ENCODE measurements at regions not wholly inside any gene's neighbourhood (a gene's known extent, or its start where the extent isn't known, plus 50 kb on each side); places are given as distances from the start of the nearest gene placed in this dataset.

DNA sequence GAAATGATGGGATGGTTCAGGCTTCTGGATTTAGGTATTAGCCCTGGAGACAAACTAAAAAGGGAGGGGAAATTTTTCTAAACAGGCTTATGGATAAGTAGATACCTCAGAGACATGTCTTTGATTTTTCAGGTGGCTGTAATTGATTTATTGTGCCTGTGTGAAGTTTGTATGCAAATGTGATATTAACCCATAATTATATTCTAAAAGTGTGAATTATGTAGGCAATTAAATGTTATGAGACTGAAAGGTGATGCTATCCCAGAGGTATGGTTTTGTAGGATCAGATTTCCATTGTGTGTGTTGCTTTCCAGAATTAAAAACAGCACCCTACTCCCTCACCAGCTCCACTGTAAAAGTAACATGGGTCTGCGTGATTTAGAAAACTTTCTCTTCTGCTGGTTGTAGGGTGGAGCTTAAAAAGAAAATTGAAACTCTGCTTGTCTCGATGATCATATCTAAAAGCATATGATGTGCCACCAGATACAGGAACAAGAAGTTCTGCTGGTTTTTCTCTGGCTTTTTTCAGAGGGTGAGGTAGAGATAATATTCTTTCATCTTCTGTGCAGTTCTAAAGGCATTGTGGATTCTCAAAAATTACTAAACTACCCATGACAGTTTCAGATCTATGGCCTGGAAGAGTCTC is 71.8 kb upstream of the TAF11L2 start:
- Histone ChIP-seq H3K36me3 (ENCODE audit: insufficient read depth, low read length) (no peaks in the 10 kb centered on the region), H3K9ac (ENCODE audit: insufficient read length) (no peak overlapping the region), H3K4me3 (no peak overlapping the region), H3K9me3 (ENCODE audit: low read depth, low read length) (no peaks in the 10 kb centered on the region), H3K27ac (no peak overlapping the region)
- TF ChIP-seq EZH2 (IDR thresholded peaks at IDR 0.05) (no peak), POLR2AphosphoS5 (IDR thresholded peaks at IDR 0.05; ENCODE audit: borderline replicate concordance, low read depth, low read length) (no peak), FOXP2 (optimal IDR thresholded peaks at IDR 0.05; ENCODE audit: control extremely low read depth, extremely low read length, insufficient read depth) (no peak)
- no peak for DNase-seq (ENCODE audit: low read depth, low spot score)

DNA sequence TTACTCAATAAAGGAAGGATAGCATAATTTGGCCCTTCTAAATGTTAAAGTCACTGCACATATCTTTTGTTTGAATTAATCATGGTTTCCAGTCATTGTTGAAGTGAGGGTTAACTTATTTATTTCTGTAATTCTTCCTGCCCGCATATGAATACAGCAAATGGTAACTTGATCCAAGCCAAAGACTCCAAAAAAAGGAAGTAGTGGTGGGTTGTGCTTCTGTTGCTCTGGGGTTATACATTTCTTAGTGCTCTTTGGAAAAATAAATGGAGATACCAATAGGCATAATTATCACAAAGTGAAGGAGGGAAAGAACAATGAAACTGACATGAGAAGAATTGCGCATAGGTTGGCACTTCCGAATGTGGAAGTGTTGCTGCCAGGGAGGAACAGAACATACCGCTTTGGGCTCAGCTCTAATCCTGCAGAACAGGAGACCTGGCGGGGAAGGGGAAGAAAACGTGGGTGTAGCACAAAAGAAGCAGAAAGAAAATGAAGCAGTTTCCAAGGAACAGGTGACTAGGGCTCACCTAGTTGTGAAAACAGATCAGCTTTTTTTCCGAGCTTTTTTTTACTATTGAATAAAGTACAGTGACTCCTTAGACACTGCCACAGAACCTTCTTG is 69.7 kb upstream of the TAF11L2 start:
- Histone ChIP-seq H3K9me3 (ENCODE audit: low read depth, low read length) (no peaks in the 10 kb centered on the region), H3K27ac (no peak overlapping the region), H3K4me3 (no peak overlapping the region), H3K9ac (ENCODE audit: insufficient read length) (no peak overlapping the region), H3K36me3 (ENCODE audit: insufficient read depth, low read length) (no peaks in the 10 kb centered on the region)
- TF ChIP-seq FOXP2 (optimal IDR thresholded peaks at IDR 0.05; ENCODE audit: control extremely low read depth, extremely low read length, insufficient read depth) (no peak), POLR2AphosphoS5 (IDR thresholded peaks at IDR 0.05; ENCODE audit: borderline replicate concordance, low read depth, low read length) (no peak), EZH2 (IDR thresholded peaks at IDR 0.05) (no peak)
- no peak for DNase-seq (ENCODE audit: low read depth, low spot score)

DNA sequence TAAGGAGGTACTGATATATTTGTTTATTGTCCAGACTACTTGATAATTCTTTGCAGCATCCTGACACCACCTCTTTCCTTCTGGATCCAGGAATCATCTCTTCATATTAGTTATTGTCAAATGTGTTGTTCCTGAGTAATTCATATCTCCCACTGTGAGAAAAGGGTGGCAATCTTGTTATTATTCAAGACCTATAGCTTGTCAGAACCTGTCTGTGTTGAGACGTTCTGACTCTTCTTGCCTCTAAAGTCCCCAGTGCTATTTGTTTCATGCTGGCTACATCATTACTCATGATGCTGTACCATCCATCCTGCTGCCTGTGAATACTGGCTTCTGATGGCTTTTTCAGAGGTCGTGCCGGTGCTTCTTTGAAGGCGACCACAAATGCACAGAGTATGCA is 68.7 kb upstream of the TAF11L2 start:
- Histone ChIP-seq H3K4me3 (no peak overlapping the region), H3K9ac (ENCODE audit: insufficient read length) (no peak overlapping the region), H3K27ac (no peak overlapping the region), H3K36me3 (ENCODE audit: insufficient read depth, low read length) (no peaks in the 10 kb centered on the region), H3K9me3 (ENCODE audit: low read depth, low read length) (no peaks in the 10 kb centered on the region)
- DNase-seq (ENCODE audit: low read depth, low spot score): no peak
- TF ChIP-seq FOXP2 (optimal IDR thresholded peaks at IDR 0.05; ENCODE audit: control extremely low read depth, extremely low read length, insufficient read depth) (no peak), POLR2AphosphoS5 (IDR thresholded peaks at IDR 0.05; ENCODE audit: borderline replicate concordance, low read depth, low read length) (no peak), EZH2 (IDR thresholded peaks at IDR 0.05) (no peak)

DNA sequence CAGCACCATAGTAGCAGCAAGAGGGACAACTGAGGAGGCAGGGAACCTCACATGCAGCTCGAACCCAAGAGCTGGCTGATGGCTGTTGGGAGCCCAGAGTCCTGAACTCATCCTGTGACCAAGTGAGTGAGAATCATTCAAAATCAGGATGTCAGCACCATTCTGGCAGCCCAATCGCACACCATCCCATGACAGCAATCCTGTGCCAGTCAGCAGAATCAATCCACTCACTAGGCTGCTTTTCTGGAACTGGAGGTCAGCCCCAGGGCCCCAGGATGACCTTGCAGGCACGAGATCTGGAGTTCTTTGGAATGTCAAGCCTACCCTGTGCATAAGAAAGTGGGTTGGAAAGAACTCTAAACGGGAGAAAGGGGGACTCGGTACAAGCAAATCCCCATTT is 67.8 kb upstream of the TAF11L2 start:
- no peak for DNase-seq (ENCODE audit: low read depth, low spot score)
- H3K9ac ChIP-seq (ENCODE audit: insufficient read length): no peak overlapping the region
- no peak overlapping the region for H3K27ac ChIP-seq
- no peaks in the 10 kb centered on the region for H3K9me3 ChIP-seq (ENCODE audit: low read depth, low read length)
- no peak for TF ChIP-seq EZH2 (IDR thresholded peaks at IDR 0.05)
- TF ChIP-seq POLR2AphosphoS5 (IDR thresholded peaks at IDR 0.05; ENCODE audit: borderline replicate concordance, low read depth, low read length): no peak
- TF ChIP-seq FOXP2 (optimal IDR thresholded peaks at IDR 0.05; ENCODE audit: control extremely low read depth, extremely low read length, insufficient read depth): no peak
- H3K4me3 ChIP-seq: no peak overlapping the region
- no peaks in the 10 kb centered on the region for H3K36me3 ChIP-seq (ENCODE audit: insufficient read depth, low read length)

DNA sequence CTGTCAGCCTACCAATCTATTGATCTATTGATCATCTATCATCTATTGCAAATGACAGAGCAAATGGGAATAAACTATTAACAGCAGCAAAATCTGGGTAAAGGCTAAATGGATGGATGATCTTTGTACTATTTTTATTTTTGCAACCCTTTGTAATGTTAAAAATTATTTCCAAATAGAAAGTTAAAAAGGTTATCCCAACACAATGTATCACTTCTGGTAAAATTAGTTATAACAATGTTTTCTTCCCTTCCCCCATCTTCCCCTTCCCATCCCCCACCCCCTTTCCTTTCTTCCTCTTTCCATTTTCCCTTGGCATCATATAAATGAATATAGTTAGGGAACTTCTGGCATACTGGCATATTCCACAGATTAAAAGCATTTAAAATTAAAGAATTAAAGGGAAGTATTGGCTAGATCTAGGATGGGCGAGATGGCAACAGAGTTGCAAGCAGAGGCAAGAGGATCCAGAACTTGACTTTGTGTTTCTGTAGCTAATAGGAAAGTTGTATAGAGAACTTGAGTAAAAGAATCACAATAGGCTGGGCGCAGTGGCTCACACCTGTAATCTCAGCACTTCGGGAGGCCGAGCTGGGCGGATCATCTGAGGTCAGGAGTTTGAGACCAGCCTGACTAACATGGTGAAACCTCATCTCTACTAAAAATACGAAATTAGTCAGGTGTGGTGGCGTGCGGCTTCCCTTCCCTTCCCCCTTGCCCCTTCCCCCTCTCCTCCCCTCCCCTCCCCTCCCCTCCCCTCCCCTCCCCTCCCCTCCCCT is 66.6 kb upstream of the TAF11L2 start:
- no peaks in the 10 kb centered on the region for H3K9me3 ChIP-seq (ENCODE audit: low read depth, low read length)
- no peaks in the 10 kb centered on the region for H3K36me3 ChIP-seq (ENCODE audit: insufficient read depth, low read length)
- no peak for DNase-seq (ENCODE audit: low read depth, low spot score)
- no peak overlapping the region for H3K4me3 ChIP-seq
- no peak overlapping the region for H3K27ac ChIP-seq
- no peak for TF ChIP-seq EZH2 (IDR thresholded peaks at IDR 0.05)
- TF ChIP-seq POLR2AphosphoS5 (IDR thresholded peaks at IDR 0.05; ENCODE audit: borderline replicate concordance, low read depth, low read length): no peak
- TF ChIP-seq FOXP2 (optimal IDR thresholded peaks at IDR 0.05; ENCODE audit: control extremely low read depth, extremely low read length, insufficient read depth): no peak
- no peak overlapping the region for H3K9ac ChIP-seq (ENCODE audit: insufficient read length)

DNA sequence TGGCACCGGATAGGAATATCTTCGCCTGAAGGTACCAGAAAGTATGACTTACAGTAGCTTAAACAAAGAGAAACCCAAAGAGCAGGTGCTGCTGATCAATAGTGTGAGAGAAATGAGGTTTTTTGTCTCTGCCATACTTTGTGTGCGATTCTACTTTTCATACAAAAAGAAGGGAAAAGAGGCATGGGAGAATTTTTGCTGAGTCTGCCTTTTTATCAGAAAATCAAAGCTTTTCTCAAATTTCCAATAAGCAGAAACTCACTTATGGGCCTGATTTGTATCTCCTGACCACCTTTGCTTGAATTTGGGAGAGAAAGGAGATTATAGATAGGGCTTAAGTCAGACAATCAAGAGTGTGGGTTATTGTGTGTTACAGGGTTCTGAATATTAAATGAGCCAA is 65.5 kb upstream of the TAF11L2 start:
- no peak for DNase-seq (ENCODE audit: low read depth, low spot score)
- H3K27ac ChIP-seq: no peak overlapping the region
- no peak for TF ChIP-seq POLR2AphosphoS5 (IDR thresholded peaks at IDR 0.05; ENCODE audit: borderline replicate concordance, low read depth, low read length)
- no peak for TF ChIP-seq FOXP2 (optimal IDR thresholded peaks at IDR 0.05; ENCODE audit: control extremely low read depth, extremely low read length, insufficient read depth)
- no peak for TF ChIP-seq EZH2 (IDR thresholded peaks at IDR 0.05)

DNA sequence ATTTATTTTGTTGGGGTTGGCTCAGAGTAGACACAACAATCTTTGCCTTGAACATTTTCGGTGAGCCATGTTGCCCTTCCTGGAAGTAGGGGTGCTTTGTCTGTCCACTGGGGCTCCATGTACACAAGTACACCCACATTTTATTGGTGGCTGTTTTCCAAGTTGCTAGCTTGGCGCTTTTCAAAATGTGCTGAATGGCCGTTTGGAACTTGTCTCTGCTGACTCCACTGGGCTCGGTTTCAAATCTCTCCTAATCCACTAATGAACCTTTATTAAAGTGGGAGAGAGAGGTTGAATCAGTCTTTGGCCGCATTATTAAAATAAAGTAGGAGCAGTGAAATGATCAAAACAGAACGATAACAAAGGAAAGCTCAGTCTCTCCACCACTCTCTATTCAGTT is 64.6 kb upstream of the TAF11L2 start:
- no peak for TF ChIP-seq FOXP2 (optimal IDR thresholded peaks at IDR 0.05; ENCODE audit: control extremely low read depth, extremely low read length, insufficient read depth)
- TF ChIP-seq POLR2AphosphoS5 (IDR thresholded peaks at IDR 0.05; ENCODE audit: borderline replicate concordance, low read depth, low read length): no peak
- TF ChIP-seq EZH2 (IDR thresholded peaks at IDR 0.05): no peak
- Histone ChIP-seq H3K9me3 (ENCODE audit: low read depth, low read length) (no peaks in the 10 kb centered on the region), H3K9ac (ENCODE audit: insufficient read length) (no peak overlapping the region), H3K27ac (no peak overlapping the region), H3K36me3 (ENCODE audit: insufficient read depth, low read length) (no peaks in the 10 kb centered on the region), H3K4me3 (no peak overlapping the region)
- no peak for DNase-seq (ENCODE audit: low read depth, low spot score)

More for the DNA sequence above, 65.5 kb upstream of the TAF11L2 start:
- Histone ChIP-seq H3K9ac (ENCODE audit: insufficient read length) (no peak overlapping the region), H3K4me3 (no peak overlapping the region), H3K36me3 (ENCODE audit: insufficient read depth, low read length) (no peaks in the 10 kb centered on the region), H3K9me3 (ENCODE audit: low read depth, low read length) (no peaks in the 10 kb centered on the region)

DNA sequence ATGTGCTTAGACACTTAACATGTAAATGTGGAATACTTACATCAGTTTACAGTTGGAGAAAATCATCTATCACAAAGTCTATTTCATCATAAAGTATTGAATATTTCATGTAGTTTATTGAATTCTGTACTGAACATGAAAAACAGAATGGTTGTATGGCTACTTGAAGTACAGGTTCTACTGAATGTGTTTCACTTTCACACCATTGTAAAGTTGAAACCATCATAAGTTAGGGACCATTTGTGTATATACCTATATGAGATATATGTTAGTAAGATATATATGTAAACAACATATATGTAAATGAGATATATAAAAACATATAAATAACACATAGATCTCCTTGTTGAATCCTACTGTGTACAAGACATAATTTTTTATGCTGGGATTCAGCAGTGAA is 63.0 kb upstream of the TAF11L2 start:
- DNase-seq (ENCODE audit: low read depth, low spot score): no peak
- no peak for TF ChIP-seq POLR2AphosphoS5 (IDR thresholded peaks at IDR 0.05; ENCODE audit: borderline replicate concordance, low read depth, low read length)
- no peak for TF ChIP-seq FOXP2 (optimal IDR thresholded peaks at IDR 0.05; ENCODE audit: control extremely low read depth, extremely low read length, insufficient read depth)
- TF ChIP-seq EZH2 (IDR thresholded peaks at IDR 0.05): no peak
- H3K36me3 ChIP-seq (ENCODE audit: insufficient read depth, low read length): no peaks in the 10 kb centered on the region
- 0 out of 2 replicates have a peak, but pooled peaks cover 2% of the 10 kb centered on the region for H3K9me3 ChIP-seq (ENCODE audit: low read depth, low read length)
- H3K27ac ChIP-seq: no peak overlapping the region
- no peak overlapping the region for H3K9ac ChIP-seq (ENCODE audit: insufficient read length)
- H3K4me3 ChIP-seq: no peak overlapping the region

Data from SK-N-MC (cell line).